ENCODE measurements at regions not wholly inside any gene's neighbourhood (a gene's known extent, or its start where the extent isn't known, plus 50 kb on each side); places are given as distances from the start of the nearest gene placed in this dataset.

DNA sequence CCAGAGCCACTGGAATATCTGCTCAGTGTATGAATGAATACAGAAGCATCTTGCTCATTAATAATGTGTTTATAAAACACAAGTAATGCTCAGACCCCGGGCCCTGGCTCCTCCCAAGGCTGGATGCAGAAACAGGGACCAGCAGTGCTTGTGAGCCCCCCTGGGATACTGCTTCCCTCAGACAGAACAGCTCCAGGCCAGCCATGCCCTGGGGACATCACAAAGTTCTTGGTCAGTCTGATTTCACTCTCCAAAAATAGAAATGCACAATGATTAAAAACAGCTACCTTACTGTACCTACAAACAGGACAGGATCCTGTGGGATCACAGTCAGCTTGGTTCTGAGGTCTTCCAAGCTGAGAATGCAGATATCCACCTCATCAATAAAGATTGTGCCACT is 68.2 kb downstream of the ABCC12 start:
- TF ChIP-seq, protein P1, sequence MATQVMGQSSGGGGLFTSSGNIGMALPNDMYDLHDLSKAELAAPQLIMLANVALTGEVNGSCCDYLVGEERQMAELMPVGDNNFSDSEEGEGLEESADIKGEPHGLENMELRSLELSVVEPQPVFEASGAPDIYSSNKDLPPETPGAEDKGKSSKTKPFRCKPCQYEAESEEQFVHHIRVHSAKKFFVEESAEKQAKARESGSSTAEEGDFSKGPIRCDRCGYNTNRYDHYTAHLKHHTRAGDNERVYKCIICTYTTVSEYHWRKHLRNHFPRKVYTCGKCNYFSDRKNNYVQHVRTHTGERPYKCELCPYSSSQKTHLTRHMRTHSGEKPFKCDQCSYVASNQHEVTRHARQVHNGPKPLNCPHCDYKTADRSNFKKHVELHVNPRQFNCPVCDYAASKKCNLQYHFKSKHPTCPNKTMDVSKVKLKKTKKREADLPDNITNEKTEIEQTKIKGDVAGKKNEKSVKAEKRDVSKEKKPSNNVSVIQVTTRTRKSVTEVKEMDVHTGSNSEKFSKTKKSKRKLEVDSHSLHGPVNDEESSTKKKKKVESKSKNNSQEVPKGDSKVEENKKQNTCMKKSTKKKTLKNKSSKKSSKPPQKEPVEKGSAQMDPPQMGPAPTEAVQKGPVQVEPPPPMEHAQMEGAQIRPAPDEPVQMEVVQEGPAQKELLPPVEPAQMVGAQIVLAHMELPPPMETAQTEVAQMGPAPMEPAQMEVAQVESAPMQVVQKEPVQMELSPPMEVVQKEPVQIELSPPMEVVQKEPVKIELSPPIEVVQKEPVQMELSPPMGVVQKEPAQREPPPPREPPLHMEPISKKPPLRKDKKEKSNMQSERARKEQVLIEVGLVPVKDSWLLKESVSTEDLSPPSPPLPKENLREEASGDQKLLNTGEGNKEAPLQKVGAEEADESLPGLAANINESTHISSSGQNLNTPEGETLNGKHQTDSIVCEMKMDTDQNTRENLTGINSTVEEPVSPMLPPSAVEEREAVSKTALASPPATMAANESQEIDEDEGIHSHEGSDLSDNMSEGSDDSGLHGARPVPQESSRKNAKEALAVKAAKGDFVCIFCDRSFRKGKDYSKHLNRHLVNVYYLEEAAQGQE (IDR thresholded peaks at IDR 0.05; ENCODE audit: insufficient replicate concordance, low read depth): no peak
- TF ChIP-seq, protein P2, sequence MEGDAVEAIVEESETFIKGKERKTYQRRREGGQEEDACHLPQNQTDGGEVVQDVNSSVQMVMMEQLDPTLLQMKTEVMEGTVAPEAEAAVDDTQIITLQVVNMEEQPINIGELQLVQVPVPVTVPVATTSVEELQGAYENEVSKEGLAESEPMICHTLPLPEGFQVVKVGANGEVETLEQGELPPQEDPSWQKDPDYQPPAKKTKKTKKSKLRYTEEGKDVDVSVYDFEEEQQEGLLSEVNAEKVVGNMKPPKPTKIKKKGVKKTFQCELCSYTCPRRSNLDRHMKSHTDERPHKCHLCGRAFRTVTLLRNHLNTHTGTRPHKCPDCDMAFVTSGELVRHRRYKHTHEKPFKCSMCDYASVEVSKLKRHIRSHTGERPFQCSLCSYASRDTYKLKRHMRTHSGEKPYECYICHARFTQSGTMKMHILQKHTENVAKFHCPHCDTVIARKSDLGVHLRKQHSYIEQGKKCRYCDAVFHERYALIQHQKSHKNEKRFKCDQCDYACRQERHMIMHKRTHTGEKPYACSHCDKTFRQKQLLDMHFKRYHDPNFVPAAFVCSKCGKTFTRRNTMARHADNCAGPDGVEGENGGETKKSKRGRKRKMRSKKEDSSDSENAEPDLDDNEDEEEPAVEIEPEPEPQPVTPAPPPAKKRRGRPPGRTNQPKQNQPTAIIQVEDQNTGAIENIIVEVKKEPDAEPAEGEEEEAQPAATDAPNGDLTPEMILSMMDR (IDR thresholded peaks at IDR 0.05; ENCODE audit: insufficient read depth, low read length): no peak
- TF ChIP-seq GABPA (IDR thresholded peaks at IDR 0.05; ENCODE audit: low read depth): no peak
- TF ChIP-seq SPI1 (IDR thresholded peaks at IDR 0.05; ENCODE audit: borderline replicate concordance, low read depth): no peak
- TF ChIP-seq POLR2AphosphoS5 (IDR thresholded peaks at IDR 0.05; ENCODE audit: low read depth): no peak
- Histone ChIP-seq H3K27me3 (ENCODE audit: insufficient read depth, poor library complexity, severe bottlenecking) (no peaks in the 10 kb centered on the region), H3K4me3 (replicated peaks; ENCODE audit: insufficient read depth, low read length) (no peak overlapping the region), H3K27ac (replicated peaks) (no peak overlapping the region)
- no peak for DNase-seq (ENCODE audit: low read depth in 1 of 2, low spot score in 1 of 2)

DNA sequence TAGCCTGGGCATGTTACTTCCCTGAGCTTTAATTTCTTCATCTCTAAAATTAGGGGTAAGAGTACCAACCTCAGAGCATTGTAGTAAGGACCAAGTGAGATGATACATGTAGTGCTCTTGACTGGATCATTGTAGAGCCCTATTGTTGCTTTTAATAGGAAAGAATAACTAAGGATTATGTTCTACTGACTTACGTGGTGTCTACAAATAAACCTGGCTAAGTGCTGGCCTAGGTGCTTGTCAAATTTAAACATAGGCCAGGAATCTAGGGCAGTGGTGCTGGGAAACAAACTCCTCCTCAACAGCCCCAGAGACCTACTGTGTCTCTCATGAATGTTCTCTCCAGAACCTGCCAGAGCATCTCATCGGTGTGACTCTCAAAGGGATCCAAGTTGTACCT is 69.4 kb downstream of the ABCC12 start:
- H3K27ac ChIP-seq (replicated peaks): no peak overlapping the region
- no peak overlapping the region for H3K4me3 ChIP-seq (replicated peaks; ENCODE audit: insufficient read depth, low read length)
- no peaks in the 10 kb centered on the region for H3K27me3 ChIP-seq (ENCODE audit: insufficient read depth, poor library complexity, severe bottlenecking)
- TF ChIP-seq, protein P2 (IDR thresholded peaks at IDR 0.05; ENCODE audit: insufficient read depth, low read length): no peak
- TF ChIP-seq POLR2AphosphoS5 (IDR thresholded peaks at IDR 0.05; ENCODE audit: low read depth) (no peak), GABPA (IDR thresholded peaks at IDR 0.05; ENCODE audit: low read depth) (no peak), SPI1 (IDR thresholded peaks at IDR 0.05; ENCODE audit: borderline replicate concordance, low read depth) (no peak)
- TF ChIP-seq, protein P1 (IDR thresholded peaks at IDR 0.05; ENCODE audit: insufficient replicate concordance, low read depth): no peak
- no peak for DNase-seq (ENCODE audit: low read depth in 1 of 2, low spot score in 1 of 2)

DNA sequence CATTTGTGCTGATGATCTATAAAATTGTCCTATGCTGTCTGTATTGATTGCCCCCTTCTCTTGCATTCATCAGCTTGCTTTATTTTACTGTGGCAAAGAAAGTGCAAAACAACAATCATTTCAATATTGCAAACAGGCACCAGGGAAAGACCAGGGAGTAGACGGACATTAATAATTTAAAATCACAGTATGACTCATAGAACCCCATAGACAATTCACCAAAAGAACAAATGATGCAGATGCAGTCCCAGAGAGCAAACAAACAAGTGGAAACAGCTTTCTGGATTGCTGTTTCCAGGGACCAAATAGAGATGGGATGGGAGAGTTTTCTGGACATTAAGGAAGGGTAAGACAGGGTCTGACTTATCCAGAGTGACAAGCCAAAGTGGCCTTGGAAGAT is 70.1 kb downstream of the ABCC12 start:
- Histone ChIP-seq H3K27ac (replicated peaks) (no peak overlapping the region), H3K4me3 (replicated peaks; ENCODE audit: insufficient read depth, low read length) (no peak overlapping the region), H3K27me3 (ENCODE audit: insufficient read depth, poor library complexity, severe bottlenecking) (no peaks in the 10 kb centered on the region)
- no peak for TF ChIP-seq SPI1 (IDR thresholded peaks at IDR 0.05; ENCODE audit: borderline replicate concordance, low read depth)
- TF ChIP-seq, protein P2 (IDR thresholded peaks at IDR 0.05; ENCODE audit: insufficient read depth, low read length): no peak
- no peak for TF ChIP-seq POLR2AphosphoS5 (IDR thresholded peaks at IDR 0.05; ENCODE audit: low read depth)
- TF ChIP-seq, protein P1 (IDR thresholded peaks at IDR 0.05; ENCODE audit: insufficient replicate concordance, low read depth): no peak
- TF ChIP-seq GABPA (IDR thresholded peaks at IDR 0.05; ENCODE audit: low read depth): no peak
- no peak for DNase-seq (ENCODE audit: low read depth in 1 of 2, low spot score in 1 of 2)
